ENCODE measurements at regions not wholly inside any gene's neighbourhood (a gene's known extent, or its start where the extent isn't known, plus 50 kb on each side); places are given as distances from the start of the nearest gene placed in this dataset.

- no peak for DNase-seq
These were observed 336.6 kb upstream of the CWC22 start for GRCh38 chr2:180343528-180344345.

- no peak for DNase-seq
These were observed 330.0 kb upstream of the CWC22 start for GRCh38 chr2:180337136-180337535.

- no peak for DNase-seq
These were observed 329.5 kb upstream of the CWC22 start for GRCh38 chr2:180336550-180336949.

GRCh38 chr2:180334514-180334913 lies 327.4 kb upstream of the CWC22 start:
- DNase-seq = no peak

GRCh38 chr2:180328795-180329422 lies 321.8 kb upstream of the CWC22 start:
- DNase-seq = no peak

GRCh38 chr2:180327185-180327584 lies 320.1 kb upstream of the CWC22 start:
- DNase-seq = no peak

- DNase-seq = no peak
These were observed 318.5 kb upstream of the CWC22 start for GRCh38 chr2:180325416-180326120.

GRCh38 chr2:180324182-180324581 lies 317.1 kb upstream of the CWC22 start:
- no peak for DNase-seq

GRCh38 chr2:180322781-180323180 lies 315.7 kb upstream of the CWC22 start:
- no peak for DNase-seq

- no peak for DNase-seq
These were observed 312.7 kb upstream of the CWC22 start for GRCh38 chr2:180319586-180320405.

- no peak for DNase-seq
These were observed 307.0 kb upstream of the CWC22 start for GRCh38 chr2:180314086-180314485.

- DNase-seq = no peak
These were observed 305.4 kb upstream of the CWC22 start for GRCh38 chr2:180312542-180312941.

GRCh38 chr2:180307096-180307495 lies 300.0 kb upstream of the CWC22 start:
- no peak for DNase-seq

GRCh38 chr2:180306346-180306745 lies 299.2 kb upstream of the CWC22 start:
- DNase-seq = no peak

- no peak for DNase-seq
These were observed 284.7 kb upstream of the CWC22 start for GRCh38 chr2:180291552-180292421.

- DNase-seq = no peak
These were observed 284.0 kb upstream of the CWC22 start for GRCh38 chr2:180291060-180291459.

GRCh38 chr2:180289627-180290026 lies 282.5 kb upstream of the CWC22 start:
- DNase-seq = no peak

GRCh38 chr2:180279581-180279980 lies 272.5 kb upstream of the CWC22 start:
- no peak for DNase-seq

GRCh38 chr2:180276733-180277132 lies 269.6 kb upstream of the CWC22 start:
- DNase-seq = no peak

GRCh38 chr2:180268006-180268405 lies 260.9 kb upstream of the CWC22 start:
- no peak for DNase-seq

GRCh38 chr2:180261976-180262375 lies 254.9 kb upstream of the CWC22 start:
- no peak for DNase-seq

- no peak for DNase-seq
These were observed 251.5 kb upstream of the CWC22 start for GRCh38 chr2:180258579-180258978.

Measured in hematopoietic multipotent progenitor cell treated with erythropoietin and hydrocortisone succinate and interleukin-3 and kit ligand, for 4 days (in vitro differentiated cells).